ENCODE measurements at regions not wholly inside any gene's neighbourhood (a gene's known extent, or its start where the extent isn't known, plus 50 kb on each side); places are given as distances from the start of the nearest gene placed in this dataset.

GRCh38 chr2:217631115-217631514 lies 371.7 kb downstream of the TNS1 start:
- TF ChIP-seq BHLHE40 (IDR thresholded peaks at IDR 0.05; ENCODE audit: borderline replicate concordance): no peak
- no peak for TF ChIP-seq SP1 (IDR thresholded peaks at IDR 0.05)
- no peak for TF ChIP-seq FOXM1 (IDR thresholded peaks at IDR 0.05; ENCODE audit: borderline replicate concordance)
- TF ChIP-seq ARNT (IDR thresholded peaks at IDR 0.05): no peak
- TF ChIP-seq NFRKB (IDR thresholded peaks at IDR 0.05): no peak
- no peak for TF ChIP-seq FOXA1 (IDR thresholded peaks at IDR 0.05)
- no peak for TF ChIP-seq SUZ12 (IDR thresholded peaks at IDR 0.05)
- TF ChIP-seq TARDBP (IDR thresholded peaks at IDR 0.05): no peak
- TF ChIP-seq PKNOX1 (IDR thresholded peaks at IDR 0.05): no peak
- TF ChIP-seq L3MBTL2 (conservative IDR thresholded peaks at IDR 0.05): no peak
- TF ChIP-seq HDGF (IDR thresholded peaks at IDR 0.05; ENCODE audit: borderline replicate concordance): no peak
- no peak for TF ChIP-seq ELF4 (IDR thresholded peaks at IDR 0.05)
- TF ChIP-seq LEF1 (IDR thresholded peaks at IDR 0.05; ENCODE audit: borderline replicate concordance): no peak

All from HEK293T (cell line).